Inflammatory macrophage (primary cell): ENCODE measurements at regions not wholly inside any gene's neighbourhood (a gene's known extent, or its start where the extent isn't known, plus 50 kb on each side); places are given as distances from the start of the nearest gene placed in this dataset.
"Not testable (repeated sequence)": the region's sequence is repeated elsewhere in the genome, so short reads cannot be mapped to it uniquely, and the experiment has no call there.

ENCODE experiments used
- DNase-seq, 2 donors: peaks; one replicate each; pipeline ENCODE4 v3.0.0-alpha.2; 2020 to 2022

- DNase-seq: no peak
Measured at GRCh38 chr3:157856078-157856939, 249.9 kb downstream of the SHOX2 start.

- not testable (repeated sequence) for DNase-seq
Measured at GRCh38 chr3:157845839-157846238, 260.4 kb downstream of the SHOX2 start.

- DNase-seq: no peak
Measured at GRCh38 chr3:157844800-157845565, 261.2 kb downstream of the SHOX2 start.

- DNase-seq: no peak
Measured at GRCh38 chr3:157844216-157844615, 262.0 kb downstream of the SHOX2 start.

- DNase-seq: no peak
Measured at GRCh38 chr3:157841029-157841428, 265.2 kb downstream of the SHOX2 start.

GRCh38 chr3:157840564-157840963 is 265.7 kb downstream of the SHOX2 start:
- no peak for DNase-seq

- no peak for DNase-seq
Measured at GRCh38 chr3:157838457-157838856, 267.8 kb downstream of the SHOX2 start.

- no peak for DNase-seq
Measured at GRCh38 chr3:157837336-157837735, 268.9 kb downstream of the SHOX2 start.

GRCh38 chr3:157836022-157836421 is 270.2 kb downstream of the SHOX2 start:
- DNase-seq: no peak

- DNase-seq: no peak
Measured at GRCh38 chr3:157832588-157832987, 273.6 kb downstream of the SHOX2 start.

- no peak for DNase-seq
Measured at GRCh38 chr3:157830556-157831236, 275.5 kb downstream of the SHOX2 start.

GRCh38 chr3:157829786-157830185 is 276.4 kb downstream of the SHOX2 start:
- no peak for DNase-seq

GRCh38 chr3:157824281-157824680 is 281.9 kb downstream of the SHOX2 start:
- DNase-seq: no peak

GRCh38 chr3:157823050-157823449 is 283.2 kb downstream of the SHOX2 start:
- no peak for DNase-seq

- DNase-seq: no peak
Measured at GRCh38 chr3:157820157-157820517, 286.1 kb downstream of the SHOX2 start.

GRCh38 chr3:157819270-157820156 is 286.7 kb downstream of the SHOX2 start:
- no peak for DNase-seq

GRCh38 chr3:157816896-157817295 is 289.3 kb downstream of the SHOX2 start:
- DNase-seq: no peak

- no peak for DNase-seq
Measured at GRCh38 chr3:157816296-157816695, 289.9 kb downstream of the SHOX2 start.

GRCh38 chr3:157815739-157816138 is 290.5 kb downstream of the SHOX2 start:
- DNase-seq: no peak

GRCh38 chr3:157810924-157811718 is 295.1 kb downstream of the SHOX2 start:
- no peak for DNase-seq

- DNase-seq: no peak
Measured at GRCh38 chr3:157807280-157807679, 298.9 kb downstream of the SHOX2 start.
